PC-9 (cell line): ENCODE measurements at regions not wholly inside any gene's neighbourhood (a gene's known extent, or its start where the extent isn't known, plus 50 kb on each side); places are given as distances from the start of the nearest gene placed in this dataset.

Experiments used
- CTCF ChIP-seq: fragments of 200-600 bp; sonication (generic); conservative IDR thresholded peaks from 2 replicates; pipeline ENCODE4 v1.6.1; 2017; ENCODE audit warnings: mixed run types, antibody characterized with exemption, mild to moderate bottlenecking, moderate library complexity
- EZH2 ChIP-seq: fragments of 200-600 bp; sonication (generic); IDR thresholded peaks from 2 replicates; pipeline ENCODE4 v1.8.0; 2017; ENCODE audit warnings: antibody characterized with exemption, low read depth

GRCh38 chr6:939526-940252 lies 246.8 kb upstream of the EXOC2 start:
- TF ChIP-seq CTCF = no peak
- no peak for TF ChIP-seq EZH2
